Peyer's patch (tissue), 4 donors: ENCODE measurements at regions not wholly inside any gene's neighbourhood (a gene's known extent, or its start where the extent isn't known, plus 50 kb on each side); places are given as distances from the start of the nearest gene placed in this dataset.

Experiments used
- DNase-seq, 3 donors: peaks; one replicate each; pipeline ENCODE4 v3.0.0-alpha.2; 2017 to 2019
- H3K27ac ChIP-seq, 4 donors: fragments of 200-600 bp; sonication (generic); one replicate each; pipeline ENCODE4 v1.5.1; 2016 to 2019
- H3K27me3 ChIP-seq, 2 donors: fragments of 200-600 bp; sonication (generic); one replicate each; pipeline ENCODE4 v1.5.1; 2019
- H3K36me3 ChIP-seq, 3 donors: fragments of 200-600 bp; sonication (generic); one replicate each; pipeline ENCODE4 v1.5.1; 2016 to 2019
- H3K4me1 ChIP-seq, 4 donors: fragments of 200-600 bp; sonication (generic); one replicate each; pipeline ENCODE4 v1.5.1; 2016 to 2019
- H3K4me3 ChIP-seq, 4 donors: fragments of 200-600 bp; sonication (generic); 1 replicate in 3 of 4; 2 replicates in 1 of 4; pipeline ENCODE4 v1.5.1; 2016 to 2019; ENCODE audit warnings: mild to moderate bottlenecking in 1 of 4
- H3K9me3 ChIP-seq, 4 donors: fragments of 200-600 bp; sonication (generic); one replicate each; pipeline ENCODE4 v1.5.1; 2016 to 2019; ENCODE audit warnings: mild to moderate bottlenecking in 1 of 4
- POLR2A ChIP-seq, 2 donors: fragments of 450-650 bp; IDR thresholded peaks; one replicate each; pipeline ENCODE4 v1.5.1; 2017; ENCODE audit warnings: antibody characterized with exemption in 2 of 2, mild to moderate bottlenecking in 2 of 2, moderate library complexity in 2 of 2
- TF ChIP-seq, protein P1 (sequence below), 6 experiments: fragments of 450-650 bp in 4 of 6; fragments of 200-600 bp in 2 of 6; sonication (generic) in 1 of 6; IDR thresholded peaks; one replicate each; pipeline ENCODE4 v1.5.1; 2017 to 2019; ENCODE audit warnings: antibody characterized with exemption in 6 of 6, mild to moderate bottlenecking in 3 of 6, moderate library complexity in 1 of 6

DNA sequence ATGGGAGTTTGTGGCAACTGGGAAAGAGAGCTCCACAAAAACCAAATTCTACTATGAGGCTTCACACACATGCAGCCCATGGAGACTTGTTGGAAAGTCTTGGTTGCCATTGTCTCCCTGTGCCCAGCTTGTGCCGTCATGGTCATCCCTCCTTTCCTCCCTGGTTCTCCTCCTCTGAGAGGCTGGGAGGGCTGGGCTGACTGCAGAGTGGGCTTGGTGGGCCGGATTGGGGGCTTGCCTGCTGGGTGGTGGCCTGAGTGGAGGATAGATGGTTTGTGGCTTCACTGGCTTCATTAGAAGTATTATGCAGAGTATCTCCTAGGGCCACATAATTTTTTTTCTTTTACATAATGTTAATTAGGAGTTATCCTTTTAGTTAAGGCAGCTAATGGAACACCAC, 52.3 kb upstream of the IRX2 start:
- TF ChIP-seq, protein P1, sequence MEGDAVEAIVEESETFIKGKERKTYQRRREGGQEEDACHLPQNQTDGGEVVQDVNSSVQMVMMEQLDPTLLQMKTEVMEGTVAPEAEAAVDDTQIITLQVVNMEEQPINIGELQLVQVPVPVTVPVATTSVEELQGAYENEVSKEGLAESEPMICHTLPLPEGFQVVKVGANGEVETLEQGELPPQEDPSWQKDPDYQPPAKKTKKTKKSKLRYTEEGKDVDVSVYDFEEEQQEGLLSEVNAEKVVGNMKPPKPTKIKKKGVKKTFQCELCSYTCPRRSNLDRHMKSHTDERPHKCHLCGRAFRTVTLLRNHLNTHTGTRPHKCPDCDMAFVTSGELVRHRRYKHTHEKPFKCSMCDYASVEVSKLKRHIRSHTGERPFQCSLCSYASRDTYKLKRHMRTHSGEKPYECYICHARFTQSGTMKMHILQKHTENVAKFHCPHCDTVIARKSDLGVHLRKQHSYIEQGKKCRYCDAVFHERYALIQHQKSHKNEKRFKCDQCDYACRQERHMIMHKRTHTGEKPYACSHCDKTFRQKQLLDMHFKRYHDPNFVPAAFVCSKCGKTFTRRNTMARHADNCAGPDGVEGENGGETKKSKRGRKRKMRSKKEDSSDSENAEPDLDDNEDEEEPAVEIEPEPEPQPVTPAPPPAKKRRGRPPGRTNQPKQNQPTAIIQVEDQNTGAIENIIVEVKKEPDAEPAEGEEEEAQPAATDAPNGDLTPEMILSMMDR (IDR thresholded peaks at IDR 0.05), result no peak
- TF ChIP-seq POLR2A (IDR thresholded peaks at IDR 0.05), result no peak
- no peak for DNase-seq
- Histone ChIP-seq H3K27ac (no peak overlapping the region), H3K4me1 (no peaks in the 10 kb centered on the region), H3K27me3 (no peaks in the 10 kb centered on the region), H3K9me3 (no peaks in the 10 kb centered on the region), H3K36me3 (no peaks in the 10 kb centered on the region), H3K4me3 (no peak overlapping the region)

DNA sequence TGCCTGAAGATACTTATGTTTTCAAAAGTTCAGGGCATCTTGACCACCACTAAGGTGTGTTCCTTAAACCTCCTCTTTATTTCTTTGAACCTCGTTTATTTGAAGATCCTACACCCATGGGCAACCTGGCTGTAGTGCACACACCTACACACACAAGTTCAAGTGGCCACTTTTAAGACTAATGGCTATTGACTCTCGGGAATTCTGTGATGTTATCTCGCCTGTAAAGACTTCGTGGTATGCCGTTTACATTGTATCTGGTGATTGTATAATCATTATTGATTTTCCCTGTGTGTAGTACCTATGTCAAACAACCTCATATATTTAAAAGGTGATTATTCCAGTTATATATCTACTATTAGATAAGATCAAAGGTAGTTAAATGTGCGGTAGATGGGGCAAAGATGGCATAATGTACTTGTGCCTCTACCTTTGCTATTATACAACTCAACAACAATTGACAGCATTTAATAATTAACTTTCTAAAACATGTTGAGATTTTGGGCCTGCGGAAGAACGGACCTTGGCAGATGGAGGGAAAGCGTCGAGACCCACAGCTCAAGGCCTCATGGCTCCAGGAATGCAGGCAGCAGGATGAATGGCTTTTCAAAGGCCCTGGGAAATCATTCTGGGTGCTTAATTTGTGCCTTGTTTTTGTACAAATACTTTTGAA, 51.4 kb upstream of the IRX2 start:
- Histone ChIP-seq H3K36me3 (no peaks in the 10 kb centered on the region), H3K27me3 (no peaks in the 10 kb centered on the region), H3K4me1 (no peaks in the 10 kb centered on the region), H3K27ac (no peak overlapping the region), H3K9me3 (no peaks in the 10 kb centered on the region), H3K4me3 (no peak overlapping the region)
- no peak for TF ChIP-seq POLR2A (IDR thresholded peaks at IDR 0.05)
- TF ChIP-seq, protein P1 (IDR thresholded peaks at IDR 0.05), result no peak
- DNase-seq, result no peak

DNA sequence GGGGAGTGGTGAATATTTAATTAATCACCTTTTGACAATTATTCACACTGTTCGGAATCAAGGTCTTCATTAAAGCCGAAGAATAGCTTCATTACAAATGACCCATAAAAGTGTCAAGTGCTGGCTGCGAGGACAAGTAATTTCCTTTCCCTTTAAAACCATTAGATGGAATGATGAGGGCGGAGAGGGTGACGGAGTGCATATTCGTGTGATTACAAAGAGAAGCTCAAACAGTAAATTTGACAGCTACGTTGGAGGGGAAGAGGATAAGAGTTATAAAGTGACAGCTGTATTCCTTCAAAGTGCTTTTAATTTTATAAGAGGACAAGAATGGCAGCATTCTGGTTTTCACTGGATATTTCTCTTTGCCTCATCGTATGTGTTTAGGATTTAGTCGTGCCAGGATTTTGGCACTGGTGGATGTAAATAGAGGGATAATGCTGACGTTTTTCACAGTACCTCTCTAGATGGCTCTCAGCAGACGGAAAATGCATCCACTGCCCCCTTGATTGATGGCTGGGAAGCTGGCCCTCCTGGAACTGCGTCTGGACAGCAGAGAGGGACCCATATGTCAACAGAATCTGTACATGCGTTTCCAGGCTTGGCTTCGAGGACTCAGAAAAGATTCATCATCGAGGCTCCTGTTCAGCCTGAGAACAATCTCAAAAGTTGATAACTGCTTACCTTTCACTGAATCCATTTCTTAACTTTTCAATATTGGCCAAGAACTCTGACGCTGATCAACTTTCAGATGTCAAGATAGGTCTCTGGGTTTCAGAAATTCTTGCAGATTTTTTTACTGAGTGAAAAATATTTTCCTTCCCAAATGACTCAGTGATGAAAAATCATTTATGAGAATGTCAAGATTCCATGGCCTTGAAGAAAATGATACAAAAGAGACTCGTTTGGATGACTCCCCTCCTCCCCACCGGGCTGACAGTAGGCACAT, 50.4 kb upstream of the IRX2 start:
- H3K36me3 ChIP-seq, result no peaks in the 10 kb centered on the region
- no peaks in the 10 kb centered on the region for H3K9me3 ChIP-seq
- H3K27me3 ChIP-seq, result no peaks in the 10 kb centered on the region
- TF ChIP-seq POLR2A (IDR thresholded peaks at IDR 0.05), result no peak
- TF ChIP-seq, protein P1 (IDR thresholded peaks at IDR 0.05), result no peak
- H3K27ac ChIP-seq, result no peak overlapping the region
- no peak overlapping the region for H3K4me3 ChIP-seq
- DNase-seq, result no peak
- no peaks in the 10 kb centered on the region for H3K4me1 ChIP-seq
